ENCODE measurements at regions not wholly inside any gene's neighbourhood (a gene's known extent, or its start where the extent isn't known, plus 50 kb on each side); places are given as distances from the start of the nearest gene placed in this dataset.

- TF ChIP-seq MAFK (IDR thresholded peaks at IDR 0.05; ENCODE audit: partially characterized antibody) (no peak), CHD4 (IDR thresholded peaks at IDR 0.05; ENCODE audit: borderline replicate concordance) (no peak), KDM5A (IDR thresholded peaks at IDR 0.05) (no peak), POLR2A (IDR thresholded peaks at IDR 0.05; ENCODE audit: low read length) (no peak), REST (IDR thresholded peaks at IDR 0.05) (no peak), GATA3 (IDR thresholded peaks at IDR 0.05; ENCODE audit: borderline replicate concordance) (no peak), EP300 (IDR thresholded peaks at IDR 0.05) (no peak), CTCF (IDR thresholded peaks at IDR 0.05) (no peak)
Measured at GRCh38 chr4:134663742-134664141, 462.2 kb upstream of the PABPC4L start.

All from A549 (cell line).